Mucosa of descending colon (tissue), 3 donors: ENCODE measurements at regions not wholly inside any gene's neighbourhood (a gene's known extent, or its start where the extent isn't known, plus 50 kb on each side); places are given as distances from the start of the nearest gene placed in this dataset.

Experiments
- ATAC-seq: fragments of 200-7000 bp; cut with Tn5 transposase; one replicate; pipeline ENCODE4 v1.9.1; 2020; ENCODE audit warnings: mild to moderate bottlenecking, moderate library complexity
- DNase-seq, 3 donors: peaks; one replicate each; pipeline ENCODE4 v3.0.0-alpha.2; 2020
- H3K36me3 ChIP-seq: fragments of 200-600 bp; one replicate; pipeline ENCODE4 v1.8.0; 2021; ENCODE audit warnings: low read depth, mild to moderate bottlenecking
- H3K4me1 ChIP-seq: fragments of 200-600 bp; one replicate; pipeline ENCODE4 v1.8.0; 2021; ENCODE audit warnings: low read depth, mild to moderate bottlenecking
- H3K4me3 ChIP-seq: fragments of 200-600 bp; one replicate; pipeline ENCODE4 v1.8.0; 2021; ENCODE audit warnings: mild to moderate bottlenecking
- H3K9me3 ChIP-seq: fragments of 200-600 bp; one replicate; pipeline ENCODE4 v1.8.0; 2021; ENCODE audit warnings: mild to moderate bottlenecking
- intact Hi-C, 2 donors: fragments of 100-400 bp; cut with DNase I in 1 of 2; cut with micrococcal nuclease in 1 of 2; formaldehyde crosslinking; loops; one replicate each; pipeline versions ENCODE4 v1.11.0 to v1.11.1; 2022; cut with DNase I, micrococcal nuclease
- TF ChIP-seq, protein P1 (sequence below): fragments of 200-600 bp; IDR thresholded peaks from one replicate; pipeline ENCODE4 v1.8.0; 2022; ENCODE audit warnings: antibody characterized with exemption, mild to moderate bottlenecking
- donor health status: DM: no; HTN: no; CAD: no; lungs with moderate emphysema.
- donor health status: DM: no; HTN: no; CAD: no.
- donor health status: DM: no; HTN: yes; CAD: no.

DNA sequence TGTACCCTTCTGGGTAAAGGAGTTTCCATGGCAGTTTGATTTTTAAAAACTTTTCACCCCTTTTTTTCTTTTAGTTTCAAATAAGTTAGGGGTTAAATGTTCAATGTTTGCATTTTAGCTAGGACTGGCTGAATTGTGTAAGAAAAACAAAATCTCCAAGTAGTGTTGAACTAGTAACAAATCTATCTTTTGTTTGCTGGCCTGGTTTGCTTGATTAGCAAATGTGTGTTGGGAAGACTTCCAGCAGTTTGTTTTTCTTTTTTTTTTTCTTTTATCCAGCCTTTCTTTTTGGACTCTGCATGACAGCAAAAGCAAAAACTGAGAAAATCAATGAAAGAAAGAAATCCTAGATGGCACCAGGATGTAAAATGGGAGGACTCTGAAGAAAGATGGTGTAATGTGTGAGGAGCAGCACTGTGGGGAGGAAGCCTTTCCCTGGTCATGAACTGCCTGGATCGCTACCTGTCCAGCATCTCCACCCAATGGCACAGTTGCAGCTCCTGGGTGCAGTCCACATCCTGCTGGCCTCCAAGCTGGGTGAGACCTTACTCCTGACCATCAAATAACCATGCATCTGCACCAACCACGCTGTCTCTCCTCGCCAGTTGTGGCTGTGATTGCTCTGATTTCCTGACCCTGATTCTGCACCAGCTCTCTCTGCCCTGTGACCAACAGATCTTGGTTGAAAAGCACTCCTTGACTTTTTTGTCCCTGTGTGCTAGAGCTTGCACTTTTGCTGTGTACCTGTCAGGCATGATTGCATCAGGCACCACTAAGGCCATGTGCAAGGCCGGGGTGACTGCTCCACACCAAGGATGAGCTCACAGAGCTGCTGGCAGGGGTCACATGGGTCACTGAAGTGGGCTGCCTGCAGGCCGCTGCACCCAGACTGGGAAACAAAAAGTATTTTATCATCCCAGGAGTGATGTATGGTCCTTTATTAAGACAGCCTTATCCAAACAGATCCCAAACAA, 71.2 kb upstream of the ZNF236 start:
- DNase-seq = no peak
- ATAC-seq = no peak
- H3K9me3 ChIP-seq = peaks cover 13% of the 10 kb centered on the region
- no peaks in the 10 kb centered on the region for H3K36me3 ChIP-seq
- H3K4me1 ChIP-seq = no peaks in the 10 kb centered on the region
- intact Hi-C loops = no loop called here
- TF ChIP-seq, protein P1, sequence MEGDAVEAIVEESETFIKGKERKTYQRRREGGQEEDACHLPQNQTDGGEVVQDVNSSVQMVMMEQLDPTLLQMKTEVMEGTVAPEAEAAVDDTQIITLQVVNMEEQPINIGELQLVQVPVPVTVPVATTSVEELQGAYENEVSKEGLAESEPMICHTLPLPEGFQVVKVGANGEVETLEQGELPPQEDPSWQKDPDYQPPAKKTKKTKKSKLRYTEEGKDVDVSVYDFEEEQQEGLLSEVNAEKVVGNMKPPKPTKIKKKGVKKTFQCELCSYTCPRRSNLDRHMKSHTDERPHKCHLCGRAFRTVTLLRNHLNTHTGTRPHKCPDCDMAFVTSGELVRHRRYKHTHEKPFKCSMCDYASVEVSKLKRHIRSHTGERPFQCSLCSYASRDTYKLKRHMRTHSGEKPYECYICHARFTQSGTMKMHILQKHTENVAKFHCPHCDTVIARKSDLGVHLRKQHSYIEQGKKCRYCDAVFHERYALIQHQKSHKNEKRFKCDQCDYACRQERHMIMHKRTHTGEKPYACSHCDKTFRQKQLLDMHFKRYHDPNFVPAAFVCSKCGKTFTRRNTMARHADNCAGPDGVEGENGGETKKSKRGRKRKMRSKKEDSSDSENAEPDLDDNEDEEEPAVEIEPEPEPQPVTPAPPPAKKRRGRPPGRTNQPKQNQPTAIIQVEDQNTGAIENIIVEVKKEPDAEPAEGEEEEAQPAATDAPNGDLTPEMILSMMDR = no peak
- no peak overlapping the region for H3K4me3 ChIP-seq

DNA sequence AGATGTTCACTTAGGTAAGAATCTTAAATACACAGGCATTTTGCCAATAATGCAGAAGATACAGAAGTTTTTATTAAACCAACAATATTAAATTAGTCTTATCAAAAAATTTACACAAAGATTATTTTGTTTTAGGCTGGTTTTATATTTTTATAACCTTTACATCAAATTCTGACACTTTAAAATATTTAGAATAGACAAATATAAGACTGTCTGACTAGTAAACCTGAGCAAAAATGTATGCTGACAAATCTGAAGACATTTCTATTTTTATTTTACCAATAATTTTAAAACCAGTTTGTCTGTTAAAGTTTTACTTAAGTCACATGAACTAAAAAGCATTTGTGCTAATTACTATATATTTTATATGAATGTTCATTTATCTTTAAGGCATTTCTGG, 72.1 kb upstream of the ZNF236 start:
- Histone ChIP-seq H3K4me3 (no peak overlapping the region), H3K36me3 (no peaks in the 10 kb centered on the region), H3K9me3 (peaks cover 13% of the 10 kb centered on the region), H3K4me1 (no peaks in the 10 kb centered on the region)
- ATAC-seq = no peak
- TF ChIP-seq, protein P1 = no peak
- intact Hi-C loops = no loop called here
- DNase-seq = no peak

DNA sequence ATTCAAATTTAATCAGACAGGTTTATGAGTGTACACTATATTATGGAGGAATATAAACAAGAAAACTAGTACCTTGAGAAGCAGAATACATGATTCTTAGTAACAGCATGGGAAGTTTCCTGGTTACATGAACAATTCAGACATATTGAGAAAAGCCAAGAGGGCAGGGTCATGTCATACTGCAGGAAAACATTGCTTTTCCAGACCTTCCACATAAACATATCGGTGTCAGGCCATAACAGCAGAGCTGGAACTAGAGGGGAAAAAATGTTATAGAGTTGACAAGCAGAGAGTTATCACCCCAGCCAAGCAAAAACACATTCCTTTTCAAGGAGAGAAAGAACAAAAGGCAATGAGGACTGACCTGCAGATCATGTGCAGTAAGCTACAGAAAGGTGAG, 74.7 kb upstream of the ZNF236 start:
- intact Hi-C loops = no loop called here
- no peak for ATAC-seq
- H3K9me3 ChIP-seq = peaks cover 13% of the 10 kb centered on the region

DNA sequence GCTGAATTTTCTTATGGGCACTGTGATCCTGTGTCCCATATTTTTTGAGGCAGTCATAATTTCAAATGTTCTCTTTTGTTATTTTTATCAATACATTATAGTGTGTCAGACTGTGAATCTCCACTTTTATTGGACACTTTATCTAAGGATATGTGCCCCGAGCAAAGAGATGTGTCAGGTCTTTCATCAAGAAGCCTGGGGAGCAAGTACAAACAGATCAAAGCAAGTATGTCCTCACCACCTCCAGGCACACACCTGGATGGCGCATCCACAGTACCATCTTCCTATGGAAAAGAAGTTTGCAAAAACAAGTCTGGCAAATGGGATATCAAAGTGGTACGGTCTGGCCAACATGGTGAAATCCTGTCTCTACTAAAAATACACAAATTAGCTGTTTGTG, 81.0 kb upstream of the ZNF236 start:
- H3K36me3 ChIP-seq = no peaks in the 10 kb centered on the region
- ATAC-seq (no peak), DNase-seq (no peak)
- intact Hi-C loops = no loop called here
- TF ChIP-seq, protein P1 = no peak
- no peaks in the 10 kb centered on the region for H3K4me1 ChIP-seq
- H3K9me3 ChIP-seq = no peaks in the 10 kb centered on the region
- no peak overlapping the region for H3K4me3 ChIP-seq

More for the DNA sequence above, 74.7 kb upstream of the ZNF236 start:
- DNase-seq = no peak
- Histone ChIP-seq H3K36me3 (no peaks in the 10 kb centered on the region), H3K4me3 (no peak overlapping the region), H3K4me1 (no peaks in the 10 kb centered on the region)
- TF ChIP-seq, protein P1 = no peak

DNA sequence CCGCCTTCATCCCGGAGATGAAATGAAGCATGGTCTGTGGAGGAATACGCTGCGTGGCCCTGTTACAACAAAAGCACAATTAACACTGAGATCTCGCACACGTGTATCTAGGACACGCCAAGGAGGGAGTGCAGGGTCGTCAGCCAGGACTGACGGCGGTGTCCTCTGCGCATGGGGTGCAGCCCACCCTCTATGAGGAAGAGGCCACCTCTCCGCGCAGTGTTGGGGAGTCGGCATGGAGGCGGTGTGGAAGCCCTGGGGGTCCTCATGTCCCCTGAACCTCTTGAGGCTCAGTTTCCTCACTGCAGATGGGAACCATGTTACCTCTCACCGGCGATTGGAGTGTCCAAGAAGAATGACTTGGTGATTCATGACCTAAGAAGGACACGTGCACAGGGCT, 86.0 kb upstream of the ZNF236 start:
- intact Hi-C loops = no loop called here

More for the DNA sequence above, 86.0 kb upstream of the ZNF236 start:
- no peak for DNase-seq
- Histone ChIP-seq H3K4me3 (no peak overlapping the region), H3K9me3 (no peaks in the 10 kb centered on the region), H3K36me3 (no peaks in the 10 kb centered on the region), H3K4me1 (no peaks in the 10 kb centered on the region)
- TF ChIP-seq, protein P1 = no peak
- no peak for ATAC-seq
